ENCODE measurements at regions not wholly inside any gene's neighbourhood (a gene's known extent, or its start where the extent isn't known, plus 50 kb on each side); places are given as distances from the start of the nearest gene placed in this dataset.

GRCh38 chr5:143759396-143760130, 52.4 kb upstream of the HMHB1 start:
- no peak overlapping the region for H3K27ac ChIP-seq (replicated peaks)

GRCh38 chr5:143758750-143759149, 53.2 kb upstream of the HMHB1 start:
- Histone ChIP-seq H3K27me3 (ENCODE audit: insufficient read depth, poor library complexity, severe bottlenecking) (no peaks in the 10 kb centered on the region), H3K27ac (replicated peaks) (no peak overlapping the region), H3K4me3 (replicated peaks; ENCODE audit: insufficient read depth, low read length) (no peak overlapping the region)
- TF ChIP-seq REST (IDR thresholded peaks at IDR 0.05; ENCODE audit: insufficient replicate concordance, low read depth) (no peak), CTCF (IDR thresholded peaks at IDR 0.05; ENCODE audit: insufficient read depth, low read length) (no peak), SPI1 (IDR thresholded peaks at IDR 0.05; ENCODE audit: borderline replicate concordance, low read depth) (no peak), GABPA (IDR thresholded peaks at IDR 0.05; ENCODE audit: low read depth) (no peak), POLR2AphosphoS5 (IDR thresholded peaks at IDR 0.05; ENCODE audit: low read depth) (no peak)
- no peak for DNase-seq (ENCODE audit: low read depth in 1 of 2, low spot score in 1 of 2)

More at GRCh38 chr5:143759396-143760130, 52.4 kb upstream of the HMHB1 start:
- no peaks in the 10 kb centered on the region for H3K27me3 ChIP-seq (ENCODE audit: insufficient read depth, poor library complexity, severe bottlenecking)
- TF ChIP-seq REST (IDR thresholded peaks at IDR 0.05; ENCODE audit: insufficient replicate concordance, low read depth) (no peak), POLR2AphosphoS5 (IDR thresholded peaks at IDR 0.05; ENCODE audit: low read depth) (no peak), SPI1 (IDR thresholded peaks at IDR 0.05; ENCODE audit: borderline replicate concordance, low read depth) (no peak), CTCF (IDR thresholded peaks at IDR 0.05; ENCODE audit: insufficient read depth, low read length) (no peak), GABPA (IDR thresholded peaks at IDR 0.05; ENCODE audit: low read depth) (no peak)
- no peak for DNase-seq (ENCODE audit: low read depth in 1 of 2, low spot score in 1 of 2)
- H3K4me3 ChIP-seq (replicated peaks; ENCODE audit: insufficient read depth, low read length), result no peak overlapping the region

GRCh38 chr5:143758015-143758414, 53.9 kb upstream of the HMHB1 start:
- no peaks in the 10 kb centered on the region for H3K27me3 ChIP-seq (ENCODE audit: insufficient read depth, poor library complexity, severe bottlenecking)
- no peak for TF ChIP-seq REST (IDR thresholded peaks at IDR 0.05; ENCODE audit: insufficient replicate concordance, low read depth)
- TF ChIP-seq POLR2AphosphoS5 (IDR thresholded peaks at IDR 0.05; ENCODE audit: low read depth), result no peak
- no peak for DNase-seq (ENCODE audit: low read depth in 1 of 2, low spot score in 1 of 2)
- H3K27ac ChIP-seq (replicated peaks), result no peak overlapping the region
- H3K4me3 ChIP-seq (replicated peaks; ENCODE audit: insufficient read depth, low read length), result no peak overlapping the region

Data from HL-60 (cell line).